Mucosa of gallbladder (tissue), 1 donor: ENCODE measurements at regions not wholly inside any gene's neighbourhood (a gene's known extent, or its start where the extent isn't known, plus 50 kb on each side); places are given as distances from the start of the nearest gene placed in this dataset.

ENCODE experiments used
- DNase-seq: peaks from one replicate; pipeline ENCODE4 v3.0.0-alpha.2; 2020; ENCODE audit warnings: low spot score
- donor health status: DM: no; HTN: no; CAD: no.

- no peak for DNase-seq
Measured at GRCh38 chr1:96964761-96965160, 243.2 kb downstream of the PTBP2 start.

DNA sequence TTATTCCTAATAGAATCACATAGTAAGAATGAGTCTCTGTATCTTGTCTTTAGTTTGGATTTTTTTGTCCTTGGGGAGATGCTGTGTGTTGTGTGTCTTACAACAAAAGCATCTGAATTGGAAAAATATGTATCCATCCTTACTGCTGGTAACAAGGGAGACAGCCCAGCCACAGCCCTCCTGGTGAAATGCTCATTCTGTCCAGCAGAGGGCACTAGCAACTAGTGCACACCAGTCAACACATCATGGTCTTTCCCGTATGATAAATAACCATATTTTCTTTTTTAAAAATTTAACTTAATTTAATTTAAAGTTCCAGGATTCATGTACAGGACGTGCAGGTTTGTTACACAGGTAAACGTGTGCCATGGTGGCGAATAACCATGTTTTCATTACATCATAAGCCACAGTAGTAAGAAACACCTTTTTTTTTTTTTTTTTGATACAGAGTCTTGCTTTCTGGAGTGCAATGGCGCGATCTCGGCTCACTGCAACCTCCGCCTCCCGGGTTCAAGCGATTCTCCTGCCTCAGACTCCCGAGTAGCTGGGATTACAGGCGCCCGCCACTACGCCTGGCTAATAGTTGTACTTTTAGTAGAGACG is 245.1 kb downstream of the PTBP2 start:
- DNase-seq: peak; percentile 80

- DNase-seq: no peak
Measured at GRCh38 chr1:96967311-96967710, 245.7 kb downstream of the PTBP2 start.

DNA sequence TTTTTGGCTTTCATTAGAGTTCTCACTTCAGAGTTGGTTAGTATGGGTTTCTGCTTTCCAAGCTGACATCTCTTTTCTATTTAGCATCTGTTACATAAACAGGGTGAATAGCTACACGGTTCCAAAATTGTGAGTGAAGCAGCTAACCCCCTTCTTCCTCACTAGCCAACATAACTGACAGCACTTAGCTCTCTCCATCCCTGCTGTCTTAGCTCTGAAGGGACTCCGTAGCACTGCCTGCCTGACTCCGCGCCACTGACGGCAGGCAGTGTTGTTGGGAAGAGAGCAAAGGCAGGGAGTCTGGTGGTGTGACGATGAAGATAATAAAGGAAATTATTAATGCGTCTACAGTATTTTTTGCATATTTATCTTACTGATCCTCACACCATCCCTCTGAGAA is 247.0 kb downstream of the PTBP2 start:
- no peak for DNase-seq

DNA sequence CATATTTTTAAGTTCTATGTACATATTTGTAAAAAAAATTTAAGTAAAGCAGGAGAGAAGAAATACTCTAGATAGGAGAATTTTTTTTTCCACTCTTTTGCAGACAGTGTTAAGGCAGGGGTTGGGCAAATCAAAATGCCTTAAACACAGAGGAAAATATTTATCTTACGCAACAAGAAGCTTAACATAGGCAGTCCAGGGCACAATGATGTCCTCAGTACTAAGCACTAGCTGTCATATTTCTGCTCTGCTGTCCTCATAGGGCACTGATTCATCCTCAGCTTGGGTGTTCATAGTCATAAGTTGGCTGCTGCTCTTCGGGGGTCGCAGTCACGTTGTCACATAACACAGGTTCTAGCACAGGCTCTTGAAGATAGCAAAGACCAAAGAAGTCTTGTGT is 247.4 kb downstream of the PTBP2 start:
- no peak for DNase-seq

DNA sequence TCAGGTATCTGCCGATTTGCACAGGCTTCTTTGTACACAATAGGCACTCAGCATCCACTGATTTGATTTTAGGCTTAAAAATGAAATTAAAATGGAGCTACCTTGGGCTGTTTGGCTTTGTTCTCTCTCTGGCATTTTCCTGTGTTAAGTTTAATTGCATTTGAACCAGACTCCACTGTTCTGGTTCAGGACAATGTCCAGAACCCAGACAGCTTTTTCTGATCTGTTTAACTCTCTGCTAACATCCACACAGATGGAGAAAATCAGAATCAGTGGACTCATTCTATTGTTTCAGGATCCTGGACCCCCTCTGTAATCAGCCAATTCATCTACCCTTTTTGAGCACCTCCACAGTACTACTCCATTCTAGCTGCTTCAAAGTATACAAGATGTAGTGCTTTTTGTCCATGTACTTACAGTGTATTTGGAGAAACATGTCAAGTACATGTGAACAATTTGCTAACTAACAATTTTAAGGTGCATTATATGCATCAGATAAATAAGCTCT is 248.1 kb downstream of the PTBP2 start:
- DNase-seq: no peak

DNA sequence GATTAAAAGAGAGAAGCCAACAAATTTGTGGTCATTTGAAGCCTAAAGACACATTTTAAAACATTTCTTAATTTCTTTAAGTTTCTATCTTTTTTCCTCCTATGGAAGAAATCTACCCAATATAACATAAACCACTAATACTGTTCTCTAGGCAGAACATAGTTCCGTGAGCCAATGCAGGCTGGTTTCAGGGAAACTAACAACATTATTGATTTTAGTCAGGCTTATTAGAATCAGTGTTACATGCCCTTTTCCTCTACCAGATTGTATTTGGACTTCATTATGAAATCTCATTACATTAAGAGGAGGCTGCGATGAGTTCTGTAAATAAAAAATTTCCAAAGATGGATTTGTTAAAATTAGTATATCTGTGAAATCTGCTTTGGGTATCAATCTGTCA is 249.9 kb downstream of the PTBP2 start:
- no peak for DNase-seq

DNA sequence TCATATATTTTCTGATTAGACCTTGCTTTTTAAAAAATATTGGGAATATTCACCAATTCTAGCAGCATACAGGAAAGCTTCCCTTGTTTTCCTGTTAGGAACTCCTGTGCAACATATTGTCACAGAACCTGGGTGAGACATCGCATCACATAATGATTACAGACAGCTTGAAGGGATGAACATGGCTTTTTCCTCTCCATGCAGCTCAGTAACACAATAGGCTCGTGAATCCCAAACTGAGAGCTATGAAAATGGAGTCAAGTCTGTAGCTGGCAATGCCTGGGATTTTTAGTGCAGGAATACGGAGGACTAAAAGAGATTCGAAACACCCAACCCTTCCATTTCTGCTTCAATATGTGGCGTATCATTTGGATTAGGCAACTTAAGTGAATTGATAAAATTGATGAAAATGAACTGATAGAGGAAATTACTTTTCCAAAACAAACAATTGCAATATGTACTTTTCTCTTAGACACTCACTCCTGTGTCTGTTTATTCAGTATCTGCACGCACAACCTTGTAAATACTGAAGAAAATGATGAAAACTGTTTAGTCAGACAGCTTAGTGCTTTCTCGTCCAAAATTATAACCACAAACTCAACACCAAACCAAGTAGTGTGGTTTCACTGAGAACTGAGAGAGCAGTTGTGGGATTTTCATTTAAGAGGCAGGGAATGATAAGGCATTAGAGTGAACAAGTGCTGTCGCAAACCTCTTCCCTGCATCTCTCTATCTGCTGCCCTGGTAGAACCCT is 250.4 kb downstream of the PTBP2 start:
- DNase-seq: no peak

DNA sequence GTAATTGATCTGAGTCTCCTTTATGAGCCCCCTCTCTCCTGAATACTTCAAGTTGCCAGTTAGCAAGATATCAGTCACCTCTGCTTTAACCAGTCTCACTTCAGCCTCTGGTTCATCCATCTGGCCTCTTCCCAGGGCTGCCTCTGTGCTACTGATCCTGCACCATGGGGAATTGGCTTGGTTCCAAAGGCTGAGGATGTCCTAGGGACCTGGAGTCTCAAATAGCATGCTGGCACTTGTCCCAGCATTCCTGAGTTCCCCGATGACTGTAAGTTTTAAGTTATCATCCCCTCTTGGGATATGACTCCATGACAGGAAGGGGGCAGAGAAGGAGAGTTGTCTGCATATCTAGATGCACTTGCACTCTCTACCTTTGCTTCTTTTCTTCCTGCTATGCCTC is 252.0 kb downstream of the PTBP2 start:
- DNase-seq: no peak

DNA sequence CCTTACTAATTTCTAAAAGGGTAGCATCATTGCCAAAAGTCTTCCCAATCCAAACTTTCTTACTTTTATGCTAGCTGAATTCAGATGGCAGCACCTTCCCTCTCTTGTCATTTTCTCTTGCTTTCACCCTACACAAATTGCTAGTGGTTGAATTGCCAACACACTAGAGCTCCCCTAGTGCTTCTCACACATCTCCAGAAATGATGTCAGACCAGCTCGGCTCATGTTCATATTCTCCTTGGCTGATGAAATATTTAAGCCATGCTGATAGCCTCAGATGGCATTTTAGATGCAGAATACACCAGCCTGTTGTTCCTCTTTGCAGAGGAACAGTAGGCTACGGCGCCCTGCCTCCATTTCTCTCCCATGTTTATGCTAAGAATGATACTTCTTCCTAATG is 256.9 kb downstream of the PTBP2 start:
- DNase-seq: no peak

GRCh38 chr1:96978901-96979300 is 257.3 kb downstream of the PTBP2 start:
- no peak for DNase-seq

GRCh38 chr1:96979304-96980268 is 258.0 kb downstream of the PTBP2 start:
- no peak for DNase-seq

- DNase-seq: no peak
Measured at GRCh38 chr1:96980448-96980847, 258.9 kb downstream of the PTBP2 start.

DNA sequence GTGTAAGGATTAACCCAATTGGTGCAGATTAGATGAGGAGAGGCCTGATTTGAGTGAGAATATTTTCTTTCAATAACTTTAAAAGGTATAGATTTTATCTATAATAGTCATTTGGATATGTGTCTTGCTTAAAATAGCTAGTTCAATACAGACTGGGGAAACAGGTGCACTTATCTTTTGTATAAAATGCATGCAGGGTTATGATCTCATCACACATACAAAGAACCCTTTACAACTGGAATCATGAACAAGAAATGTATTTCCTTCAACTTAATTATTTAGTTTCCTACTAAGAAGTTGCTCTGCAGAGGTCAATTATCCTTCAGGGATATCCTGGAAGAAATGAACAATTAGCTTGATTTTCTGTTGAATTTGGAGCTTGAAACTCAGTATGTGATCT is 259.6 kb downstream of the PTBP2 start:
- no peak for DNase-seq

GRCh38 chr1:96982118-96982517 is 260.5 kb downstream of the PTBP2 start:
- DNase-seq: no peak

DNA sequence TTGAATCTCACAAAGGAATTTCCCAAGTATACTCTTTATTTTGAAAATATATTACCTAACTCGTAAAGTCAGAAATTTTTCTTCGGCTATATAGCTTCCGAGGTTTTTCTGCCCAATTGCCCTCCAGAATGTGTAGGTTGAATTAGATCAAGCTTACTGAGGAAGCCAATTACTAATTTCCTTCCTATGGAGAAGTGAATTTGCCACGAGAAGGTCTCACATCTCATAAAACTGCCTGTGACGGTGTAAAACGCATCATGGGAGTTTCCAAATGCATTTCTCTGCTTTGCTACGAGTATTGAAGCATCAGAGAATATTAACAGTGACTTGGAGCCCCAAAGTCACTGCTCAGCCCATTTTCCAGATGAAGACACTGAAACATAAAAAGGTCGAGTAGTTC is 262.3 kb downstream of the PTBP2 start:
- no peak for DNase-seq

DNA sequence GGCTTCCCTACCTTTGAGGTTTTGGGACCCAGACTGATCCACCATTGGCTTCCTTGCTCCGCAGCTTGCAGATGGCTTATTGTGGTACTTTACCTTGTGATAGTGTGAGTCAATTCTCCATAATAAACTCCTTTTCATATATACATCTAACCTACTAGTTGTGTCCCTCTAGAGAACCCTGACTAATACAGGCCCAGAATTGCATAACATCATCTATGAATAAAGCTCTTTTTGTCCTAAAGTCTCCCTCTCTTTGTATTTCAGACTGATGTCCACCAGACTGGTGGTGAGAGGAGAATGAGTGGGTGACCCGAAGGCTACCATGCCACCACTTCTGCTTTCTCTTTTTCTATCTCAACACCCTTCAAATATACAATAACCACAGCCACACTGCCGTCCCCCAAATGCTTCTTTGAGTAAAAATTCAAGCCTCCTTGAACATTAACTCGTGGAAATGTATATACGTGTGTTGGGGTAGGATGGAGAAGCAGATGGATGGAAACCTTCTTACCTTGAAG is 265.7 kb downstream of the PTBP2 start:
- no peak for DNase-seq

GRCh38 chr1:96989302-96989701 is 267.7 kb downstream of the PTBP2 start:
- DNase-seq: no peak

DNA sequence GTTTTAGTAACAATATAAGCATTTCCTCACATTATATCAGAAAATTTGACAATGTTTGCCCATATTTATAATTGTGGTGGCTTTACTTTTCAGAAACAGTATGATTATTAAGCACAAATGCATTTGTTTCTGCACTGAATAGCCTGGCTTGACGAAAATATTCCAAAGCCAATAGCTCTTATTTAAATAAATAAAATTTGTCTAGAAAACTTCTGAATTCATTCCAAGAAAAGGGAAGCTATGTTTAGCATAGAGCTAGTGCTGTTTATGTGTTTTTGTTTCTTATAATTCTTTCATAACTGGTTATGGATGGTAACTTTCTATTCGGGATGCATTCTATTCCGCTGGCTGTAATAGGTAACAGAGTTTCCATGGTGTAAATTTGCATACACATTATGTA is 268.6 kb downstream of the PTBP2 start:
- DNase-seq: no peak

- DNase-seq: no peak
Measured at GRCh38 chr1:96991261-96991660, 269.7 kb downstream of the PTBP2 start.

DNA sequence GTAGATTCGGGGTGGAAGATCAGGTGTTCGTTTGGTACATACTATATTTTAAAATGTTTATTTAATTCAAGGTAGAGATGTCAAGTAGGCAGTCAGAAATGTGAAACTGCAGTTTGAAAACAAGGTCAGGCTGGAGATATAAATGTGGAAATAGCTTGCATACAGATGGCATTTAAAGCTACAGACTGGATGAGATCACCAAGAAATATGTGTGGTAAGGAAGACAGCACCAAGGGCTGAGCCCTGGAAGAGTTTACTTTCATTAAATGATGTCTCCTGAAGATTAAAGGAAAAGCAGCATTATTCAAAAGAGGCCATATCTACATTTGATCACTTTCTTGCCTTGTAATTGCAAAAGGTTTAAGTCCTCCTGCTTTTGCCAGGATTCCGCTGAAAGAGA is 271.3 kb downstream of the PTBP2 start:
- DNase-seq: no peak

DNA sequence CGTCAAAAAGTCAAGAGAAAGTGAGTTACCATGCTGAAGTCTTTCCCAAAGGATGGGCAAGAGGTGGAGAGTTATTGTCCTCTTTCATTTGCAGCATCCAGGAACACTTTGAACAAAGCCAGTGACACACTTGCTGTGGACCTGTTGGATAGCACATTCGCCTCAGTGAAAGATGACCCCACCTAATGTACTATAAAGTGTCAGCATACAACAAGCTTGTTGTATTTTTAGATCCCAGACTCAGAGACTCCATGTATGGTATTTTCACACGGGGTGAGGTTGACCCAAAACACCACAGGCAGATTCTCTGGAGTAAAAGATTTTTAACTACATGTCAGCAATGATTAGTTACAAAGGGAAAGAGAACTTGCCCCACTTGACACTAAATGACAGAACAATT is 273.8 kb downstream of the PTBP2 start:
- no peak for DNase-seq
